SK-N-SH (cell line): ENCODE measurements at regions not wholly inside any gene's neighbourhood (a gene's known extent, or its start where the extent isn't known, plus 50 kb on each side); places are given as distances from the start of the nearest gene placed in this dataset.

Experiments
- CTCF ChIA-PET: fragments of 300-600, 350-600 bp; formaldehyde crosslinking; extraction: SDS; loops from one replicate; lab custom pipeline; 2021; lab: Yijun Ruan, JAX
- POLR2A ChIA-PET: fragments of 350-600 bp; sonication (Branson Sonifier 250); formaldehyde crosslinking; extraction: SDS; loops from one replicate; lab custom pipeline; 2020; ENCODE audit warnings: antibody characterized with exemption, inconsistent platforms; lab: Yijun Ruan, JAX
- DNase-seq: peaks from one replicate; pipeline ENCODE4 v3.0.0; 2012
- H2AFZ ChIP-seq: fragments of 200-600 bp; sonication (generic); 2 replicates; pipeline ENCODE4 v1.8.1; 2016; ENCODE audit warnings: antibody characterized with exemption, mild to moderate bottlenecking, low read depth
- H3F3A ChIP-seq: fragments of 200-600 bp; sonication (generic); replicated peaks from 2 replicates; pipeline ENCODE3; 2016; ENCODE audit warnings: antibody characterized with exemption, mild to moderate bottlenecking; ENCODE audit not compliant: insufficient read depth
- H3K27ac ChIP-seq, 2 experiments: fragments of 200-500 bp in 1 of 2; fragments of 200-600 bp in 1 of 2; sonication (Bioruptor generic) in 1 of 2; sonication (generic), shearing (Covaris generic) in 1 of 2; 2 replicates each; pipeline versions ENCODE4 v1.5.1 to v1.6.1; 2014 to 2016; ENCODE audit warnings: low read depth in 2 of 2, inconsistent platforms in 1 of 2, low read length in 1 of 2, mild to moderate bottlenecking in 1 of 2, mixed read lengths in 1 of 2
- H3K27me3 ChIP-seq: fragments of 200-600 bp; sonication (generic), shearing (Covaris generic); 2 replicates; pipeline ENCODE4 v1.6.1; 2016; ENCODE audit warnings: mixed run types; ENCODE audit not compliant: insufficient read depth
- H3K36me3 ChIP-seq, 2 experiments: fragments of 200-500 bp in 1 of 2; fragments of 200-600 bp in 1 of 2; sonication (Bioruptor generic) in 1 of 2; sonication (generic) in 1 of 2; replicated peaks in 1 of 2; 2 replicates each; pipeline versions ENCODE3 to v1.5.1; 2014 to 2016; ENCODE audit warnings: low read length in 1 of 2, mild to moderate bottlenecking in 1 of 2; ENCODE audit not compliant: insufficient read depth in 2 of 2, control insufficient read depth in 1 of 2
- H3K4me1 ChIP-seq, 2 experiments: fragments of 200-500 bp in 1 of 2; fragments of 200-600 bp in 1 of 2; sonication (Bioruptor generic) in 1 of 2; sonication (generic), shearing (Covaris generic) in 1 of 2; 2 replicates each; pipeline versions ENCODE4 v1.5.1 to v1.6.1; 2014 to 2016; ENCODE audit warnings: low read depth in 1 of 2, low read length in 1 of 2, mixed run types in 1 of 2; ENCODE audit not compliant: insufficient read depth in 2 of 2, control insufficient read depth in 1 of 2
- H3K4me2 ChIP-seq: fragments of 200-600 bp; sonication (generic), shearing (Covaris generic); 2 replicates; pipeline ENCODE4 v1.6.1; 2017; ENCODE audit warnings: mixed run types
- H3K4me3 ChIP-seq, 2 experiments: fragments of 200-500 bp in 1 of 2; fragments of 200-600 bp in 1 of 2; sonication (Bioruptor generic) in 1 of 2; sonication (generic), shearing (Covaris generic) in 1 of 2; 2 replicates each; pipeline versions ENCODE4 v1.5.1 to v1.8.1; 2014 to 2016; ENCODE audit warnings: low read depth in 2 of 2, inconsistent platforms in 1 of 2, low read length in 1 of 2, mild to moderate bottlenecking in 1 of 2, mixed read lengths in 1 of 2, moderate library complexity in 1 of 2
- H3K79me2 ChIP-seq: fragments of 200-600 bp; sonication (generic); 2 replicates; pipeline ENCODE4 v1.8.1; 2017; ENCODE audit warnings: mild to moderate bottlenecking; ENCODE audit not compliant: insufficient read depth
- H3K9ac ChIP-seq: fragments of 200-600 bp; sonication (generic); 2 replicates; pipeline ENCODE4 v1.6.1; 2017; ENCODE audit warnings: mixed run types
- H3K9me2 ChIP-seq: fragments of 200-600 bp; sonication (generic); 2 replicates; pipeline ENCODE4 v1.6.1; 2017; ENCODE audit warnings: mixed run types
- H3K9me3 ChIP-seq: fragments of 200-600 bp; sonication (generic); 2 replicates; pipeline ENCODE4 v1.6.1; 2017; ENCODE audit warnings: mixed run types, mild to moderate bottlenecking, moderate library complexity
- H4K20me1 ChIP-seq: fragments of 200-600 bp; sonication (generic); 2 replicates; pipeline ENCODE4 v1.6.1; 2017; ENCODE audit warnings: mild to moderate bottlenecking, mixed run types; ENCODE audit not compliant: insufficient read depth
- CHD2 ChIP-seq: fragments of 150-350 bp; IDR thresholded peaks from 2 replicates; pipeline ENCODE4 v1.6.1; 2018; ENCODE audit warnings: low read length; ENCODE audit not compliant: partially characterized antibody
- ELF1 ChIP-seq: IDR thresholded peaks from 2 replicates; pipeline ENCODE4 v1.4.0; 2012
- EP300 ChIP-seq, 2 experiments: IDR thresholded peaks; 2 replicates each; pipeline versions ENCODE4 v1.4.0 to v1.6.1; 2012; ENCODE audit warnings: borderline replicate concordance in 1 of 2, low read depth in 1 of 2, low read length in 1 of 2
- FOSL2 ChIP-seq: IDR thresholded peaks from 2 replicates; pipeline ENCODE4 v1.4.0; 2012; ENCODE audit warnings: low read depth, mild to moderate bottlenecking, moderate library complexity, borderline replicate concordance
- GABPA ChIP-seq: IDR thresholded peaks from 2 replicates; pipeline ENCODE4 v1.4.0; 2012; ENCODE audit warnings: low read depth, mild to moderate bottlenecking
- JUND ChIP-seq: IDR thresholded peaks from 2 replicates; pipeline ENCODE4 v1.4.0; 2012
- NFIC ChIP-seq: IDR thresholded peaks from 2 replicates; pipeline ENCODE4 v1.4.0; 2012; ENCODE audit warnings: borderline replicate concordance
- NRF1 ChIP-seq: IDR thresholded peaks from 2 replicates; pipeline ENCODE4 v1.6.1; 2012; ENCODE audit warnings: low read depth, mild to moderate bottlenecking, low read length
- POLR2AphosphoS5 ChIP-seq: IDR thresholded peaks from 2 replicates; pipeline ENCODE4 v1.6.1; 2012; ENCODE audit warnings: low read depth, low read length
- RAD21 ChIP-seq: IDR thresholded peaks from 2 replicates; pipeline ENCODE4 v1.6.1; 2012; ENCODE audit warnings: mild to moderate bottlenecking, low read length
- RCOR1 ChIP-seq: fragments of 150-350 bp; IDR thresholded peaks from 2 replicates; pipeline ENCODE4 v1.6.1; 2017; ENCODE audit warnings: antibody characterized with exemption, low read length
- RFX5 ChIP-seq: IDR thresholded peaks from 2 replicates; pipeline ENCODE4 v1.6.1; 2012; ENCODE audit warnings: mild to moderate bottlenecking, improper control_type of control experiment, low read length
- SIN3A ChIP-seq: IDR thresholded peaks from 2 replicates; pipeline ENCODE4 v1.6.1; 2012; ENCODE audit warnings: low read depth, mild to moderate bottlenecking, low read length, moderate library complexity, borderline replicate concordance
- SMC3 ChIP-seq: IDR thresholded peaks from 2 replicates; pipeline ENCODE4 v1.6.1; 2012; ENCODE audit warnings: low read depth, low read length, improper control_type of control experiment
- TAF1 ChIP-seq: IDR thresholded peaks from 2 replicates; pipeline ENCODE4 v1.6.1; 2012; ENCODE audit warnings: low read depth, mild to moderate bottlenecking, low read length, moderate library complexity, borderline replicate concordance
- TCF12 ChIP-seq: IDR thresholded peaks from 2 replicates; pipeline ENCODE4 v1.4.0; 2012
- USF1 ChIP-seq: IDR thresholded peaks from 2 replicates; pipeline ENCODE4 v1.4.0; 2012; ENCODE audit warnings: low read depth, borderline replicate concordance
- USF2 ChIP-seq: fragments of 150-350 bp; IDR thresholded peaks from 2 replicates; pipeline ENCODE4 v1.6.1; 2017; ENCODE audit warnings: antibody characterized with exemption, low read length, low read depth, borderline replicate concordance
- WGBS: methylation state at CpG from one replicate; pipeline ENCODE4 v1.1.6; 2017; ENCODE audit warnings: low lambda C conversion rate; 5-methylcytosine and 5-hydroxymethylcytosine counted together
- TF ChIP-seq, protein P1 (sequence below): IDR thresholded peaks from 2 replicates; pipeline ENCODE4; 2012
- TF ChIP-seq, protein P2 (sequence below): fragments of 200-600 bp; sonication (generic); IDR thresholded peaks from 2 replicates; pipeline ENCODE4 v1.6.1; 2017; ENCODE audit warnings: antibody characterized with exemption, mild to moderate bottlenecking, moderate library complexity

DNA sequence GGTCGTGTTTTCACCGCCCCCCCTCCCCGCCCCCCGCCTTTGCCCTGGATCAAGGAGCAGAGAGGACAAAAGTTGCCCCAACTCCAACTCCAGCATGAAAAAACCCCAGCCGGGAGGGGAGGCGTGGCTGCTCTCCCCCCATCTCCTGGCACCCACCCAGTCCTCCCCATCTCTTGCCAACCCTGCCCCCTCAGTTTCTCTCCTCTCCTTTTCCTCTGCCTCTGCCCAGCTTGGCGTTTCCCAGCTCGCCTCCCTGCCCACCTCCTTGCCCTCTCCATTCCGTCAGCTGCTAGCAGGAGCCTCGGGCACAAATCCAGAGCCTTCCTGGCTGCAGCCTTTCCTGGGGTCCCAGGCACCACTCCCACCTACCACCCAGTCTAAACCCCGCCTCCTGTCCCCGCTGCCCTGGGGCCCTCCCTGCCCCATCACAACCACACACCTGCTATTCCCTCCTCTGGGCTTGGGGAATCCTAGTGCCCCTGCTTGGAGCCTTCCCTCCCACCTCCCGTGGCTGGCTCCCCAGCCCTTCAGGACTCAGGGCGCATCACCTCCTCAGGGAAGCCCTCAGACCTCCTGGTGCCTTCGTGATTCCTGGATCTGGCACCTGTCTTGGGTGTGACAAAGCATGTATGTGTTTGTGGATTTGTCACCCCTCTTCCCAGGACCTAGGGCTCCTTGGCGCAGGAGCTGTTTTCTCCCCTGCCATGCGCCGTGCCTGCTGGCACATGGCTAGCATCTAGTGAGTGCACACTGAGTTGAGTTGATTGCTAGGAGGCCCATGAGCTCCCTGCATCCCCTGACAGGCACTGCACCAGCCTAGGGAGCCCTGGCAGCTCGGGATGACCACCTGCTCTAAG, 209.1 kb downstream of the TFCP2L1 start:
- TF ChIP-seq CHD2 (no peak), TAF1 (no peak), POLR2AphosphoS5 (no peak), NRF1 (no peak), ELF1 (no peak), GABPA (no peak), USF2 (no peak), EP300 (IDR thresholded peaks at IDR 0.05; ENCODE audit: borderline replicate concordance in 1 of 2, low read depth in 1 of 2, low read length in 1 of 2) (no peak), USF1 (no peak), FOSL2 (no peak), RFX5 (no peak), NFIC (no peak; the same call in 1 of the 2 replicates), TCF12 (no peak), RAD21 (no peak), SMC3 (no peak), RCOR1 (no peak), SIN3A (no peak), JUND (no peak)
- TF ChIP-seq, protein P1, sequence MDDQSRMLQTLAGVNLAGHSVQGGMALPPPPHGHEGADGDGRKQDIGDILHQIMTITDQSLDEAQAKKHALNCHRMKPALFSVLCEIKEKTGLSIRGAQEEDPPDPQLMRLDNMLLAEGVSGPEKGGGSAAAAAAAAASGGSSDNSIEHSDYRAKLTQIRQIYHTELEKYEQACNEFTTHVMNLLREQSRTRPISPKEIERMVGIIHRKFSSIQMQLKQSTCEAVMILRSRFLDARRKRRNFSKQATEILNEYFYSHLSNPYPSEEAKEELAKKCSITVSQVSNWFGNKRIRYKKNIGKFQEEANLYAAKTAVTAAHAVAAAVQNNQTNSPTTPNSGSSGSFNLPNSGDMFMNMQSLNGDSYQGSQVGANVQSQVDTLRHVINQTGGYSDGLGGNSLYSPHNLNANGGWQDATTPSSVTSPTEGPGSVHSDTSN: no peak
- TF ChIP-seq, protein P2, sequence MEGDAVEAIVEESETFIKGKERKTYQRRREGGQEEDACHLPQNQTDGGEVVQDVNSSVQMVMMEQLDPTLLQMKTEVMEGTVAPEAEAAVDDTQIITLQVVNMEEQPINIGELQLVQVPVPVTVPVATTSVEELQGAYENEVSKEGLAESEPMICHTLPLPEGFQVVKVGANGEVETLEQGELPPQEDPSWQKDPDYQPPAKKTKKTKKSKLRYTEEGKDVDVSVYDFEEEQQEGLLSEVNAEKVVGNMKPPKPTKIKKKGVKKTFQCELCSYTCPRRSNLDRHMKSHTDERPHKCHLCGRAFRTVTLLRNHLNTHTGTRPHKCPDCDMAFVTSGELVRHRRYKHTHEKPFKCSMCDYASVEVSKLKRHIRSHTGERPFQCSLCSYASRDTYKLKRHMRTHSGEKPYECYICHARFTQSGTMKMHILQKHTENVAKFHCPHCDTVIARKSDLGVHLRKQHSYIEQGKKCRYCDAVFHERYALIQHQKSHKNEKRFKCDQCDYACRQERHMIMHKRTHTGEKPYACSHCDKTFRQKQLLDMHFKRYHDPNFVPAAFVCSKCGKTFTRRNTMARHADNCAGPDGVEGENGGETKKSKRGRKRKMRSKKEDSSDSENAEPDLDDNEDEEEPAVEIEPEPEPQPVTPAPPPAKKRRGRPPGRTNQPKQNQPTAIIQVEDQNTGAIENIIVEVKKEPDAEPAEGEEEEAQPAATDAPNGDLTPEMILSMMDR: no peak
- H3K27ac ChIP-seq: no peak overlapping the region
- no peaks in the 10 kb centered on the region for H3K27me3 ChIP-seq
- peak; percentile 61 for DNase-seq
- H3K4me1 ChIP-seq: peaks cover 0 to 19% of the 10 kb centered on the region in 2 experiments; a peak in 1 of 4 replicates
- H4K20me1 ChIP-seq: no peaks in the 10 kb centered on the region
- peak overlapping the region; percentile 54; the same call in 1 of the 2 replicates for H3K9ac ChIP-seq
- H3K36me3 ChIP-seq: no peaks in the 10 kb centered on the region
- 41% methylated on average over 18 of the region's 19 CpGs for WGBS
- peak overlapping the region; percentile 72 for H3K4me2 ChIP-seq
- peak overlapping the region in 1 of 2 experiments; percentile 32; a peak in 2 of 4 replicates for H3K4me3 ChIP-seq
- peak overlapping the region; percentile 63; the same call in 1 of the 2 replicates for H2AFZ ChIP-seq
- ChIA-PET POLR2A (interaction anchor here (0.6 to 1.3 kb wide), 5 partner anchors 203 to 455 kb away, joined by 3 to 4 read pairs (median 3); partner anchors contain the start of gene RNU4ATAC), CTCF (interaction anchor here (0.6 to 11.5 kb wide), 22 partner anchors 10 to 732 kb away, joined by 3 to 408 read pairs (median 3); partner anchors contain the start of gene GLI2)
- no peaks in the 10 kb centered on the region for H3K79me2 ChIP-seq
- H3K9me3 ChIP-seq: no peaks in the 10 kb centered on the region
- H3K9me2 ChIP-seq: no peaks in the 10 kb centered on the region
- peaks cover 11% of the 10 kb centered on the region for H3F3A ChIP-seq
